Type B pancreatic cell (in vitro differentiated cells): ENCODE measurements at regions not wholly inside any gene's neighbourhood (a gene's known extent, or its start where the extent isn't known, plus 50 kb on each side); places are given as distances from the start of the nearest gene placed in this dataset.

Experiments
- DNase-seq: peaks from one replicate; pipeline ENCODE4 v3.0.0; 2021; ENCODE audit warnings: mixed read lengths; ENCODE audit not compliant: unreplicated experiment; ENCODE audit errors: extremely low spot score
- H3K27ac Mint-ChIP-seq: 2 replicates; pipeline ENCODE4 v1.8.0; 2021; ENCODE audit warnings: mild to moderate bottlenecking, mixed read lengths
- H3K27me3 Mint-ChIP-seq: 2 replicates; pipeline ENCODE4 v1.8.0; 2021; ENCODE audit warnings: mixed read lengths
- H3K36me3 Mint-ChIP-seq: 2 replicates; pipeline ENCODE4 v1.8.0; 2021; ENCODE audit warnings: mixed read lengths
- H3K4me1 Mint-ChIP-seq: one replicate; pipeline ENCODE4 v1.8.0; 2021; ENCODE audit warnings: mixed read lengths; ENCODE audit not compliant: unreplicated experiment
- H3K4me3 Mint-ChIP-seq: 2 replicates; pipeline ENCODE4 v1.8.0; 2021; ENCODE audit warnings: mild to moderate bottlenecking, mixed read lengths
- H3K9me3 Mint-ChIP-seq: 2 replicates; pipeline ENCODE4 v1.8.0; 2021; ENCODE audit warnings: mixed read lengths
- CTCF ChIP-seq: fragments of 200-600 bp; sonication (generic); conservative IDR thresholded peaks from 2 replicates; pipeline ENCODE4 v1.5.0; 2021; ENCODE audit warnings: antibody characterized with exemption, mild to moderate bottlenecking

GRCh38 chr3:166195808-166196207 is 358.6 kb upstream of the BCHE start:
- Mint-ChIP-seq H3K27me3 (no peaks in the 10 kb centered on the region), H3K27ac (no peak overlapping the region), H3K36me3 (no peaks in the 10 kb centered on the region), H3K4me1 (no peaks in the 10 kb centered on the region), H3K4me3 (no peak overlapping the region), H3K9me3 (no peaks in the 10 kb centered on the region)
- DNase-seq, result no peak
- no peak for TF ChIP-seq CTCF

- no peak for DNase-seq
- Mint-ChIP-seq H3K4me3 (no peak overlapping the region), H3K27ac (no peak overlapping the region), H3K4me1 (no peaks in the 10 kb centered on the region), H3K27me3 (no peaks in the 10 kb centered on the region), H3K9me3 (no peaks in the 10 kb centered on the region), H3K36me3 (no peaks in the 10 kb centered on the region)
- TF ChIP-seq CTCF, result no peak
Measured at GRCh38 chr3:166191411-166191810, 354.2 kb upstream of the BCHE start.

DNA sequence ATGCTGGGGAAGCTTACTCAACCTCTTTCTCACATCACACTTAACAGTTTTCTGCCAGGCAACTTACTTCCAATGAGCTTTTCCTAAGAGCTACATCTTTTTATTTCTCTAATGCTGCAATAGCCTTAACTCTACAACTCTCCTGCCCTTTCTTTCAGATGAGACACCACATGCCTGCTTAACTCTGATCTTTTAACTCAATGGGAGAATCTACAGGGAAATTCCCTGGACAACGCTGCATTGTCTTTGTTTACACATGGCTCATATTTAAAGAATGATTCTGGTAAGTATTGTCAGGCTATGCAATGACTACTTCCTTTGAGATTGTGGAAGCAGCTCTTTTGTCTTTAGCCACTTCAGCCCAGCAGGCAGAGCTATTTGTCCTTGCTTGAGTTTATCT is 353.1 kb upstream of the BCHE start:
- no peak overlapping the region for H3K27ac Mint-ChIP-seq
- DNase-seq, result no peak
- H3K4me1 Mint-ChIP-seq, result no peaks in the 10 kb centered on the region
- no peak overlapping the region for H3K4me3 Mint-ChIP-seq
- H3K9me3 Mint-ChIP-seq, result no peaks in the 10 kb centered on the region
- no peak for TF ChIP-seq CTCF
- no peaks in the 10 kb centered on the region for H3K36me3 Mint-ChIP-seq
- no peaks in the 10 kb centered on the region for H3K27me3 Mint-ChIP-seq

DNA sequence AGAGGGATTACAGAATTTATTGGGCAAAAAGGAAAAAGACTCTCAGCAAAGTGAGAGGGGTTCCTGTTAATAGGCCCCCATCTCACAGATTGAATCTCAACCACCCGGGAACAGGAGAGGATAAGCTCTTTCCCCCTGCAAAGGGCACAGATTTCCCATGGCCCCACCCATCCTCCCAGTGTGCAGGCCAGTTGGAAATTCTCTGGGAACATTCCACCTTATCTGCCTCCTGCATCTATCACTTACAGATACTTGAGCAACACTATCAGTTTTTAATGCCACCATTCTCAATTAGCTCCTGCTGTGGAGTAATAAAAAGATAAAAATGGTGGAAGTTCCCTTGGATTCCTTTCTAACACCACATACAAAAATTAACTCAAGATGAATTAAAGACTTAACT is 350.0 kb upstream of the BCHE start:
- no peaks in the 10 kb centered on the region for H3K9me3 Mint-ChIP-seq
- no peak for TF ChIP-seq CTCF
- no peaks in the 10 kb centered on the region for H3K4me1 Mint-ChIP-seq
- H3K27ac Mint-ChIP-seq, result no peak overlapping the region
- no peaks in the 10 kb centered on the region for H3K36me3 Mint-ChIP-seq
- H3K27me3 Mint-ChIP-seq, result no peaks in the 10 kb centered on the region
- no peak overlapping the region for H3K4me3 Mint-ChIP-seq
- no peak for DNase-seq

DNA sequence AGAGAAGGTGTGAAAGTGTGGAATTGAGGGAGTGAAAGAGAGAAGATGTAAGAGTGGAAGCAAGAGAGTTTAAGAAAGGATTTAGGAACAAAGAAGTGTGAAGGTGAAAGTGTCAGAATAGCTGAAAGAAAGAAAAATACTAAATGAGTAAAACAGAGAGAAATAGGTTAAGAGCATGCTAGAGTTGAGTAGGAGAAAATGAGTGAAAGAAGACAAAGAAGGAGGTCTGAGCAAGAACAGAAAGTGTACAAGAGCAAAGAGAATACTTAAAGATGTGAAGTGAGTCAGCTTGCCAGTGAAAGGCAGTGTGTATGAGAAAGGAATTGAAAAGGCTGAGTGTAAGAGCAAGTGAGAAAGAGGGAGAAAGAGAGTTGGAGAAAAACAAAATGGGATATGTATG is 348.8 kb upstream of the BCHE start:
- Mint-ChIP-seq H3K36me3 (no peaks in the 10 kb centered on the region), H3K27me3 (no peaks in the 10 kb centered on the region)
- DNase-seq, result no peak

More for the DNA sequence above, 348.8 kb upstream of the BCHE start:
- H3K4me3 Mint-ChIP-seq, result no peak overlapping the region
- H3K27ac Mint-ChIP-seq, result no peak overlapping the region
- no peaks in the 10 kb centered on the region for H3K9me3 Mint-ChIP-seq
- no peaks in the 10 kb centered on the region for H3K4me1 Mint-ChIP-seq
- no peak for TF ChIP-seq CTCF
